COR-L47 (cell line): ENCODE measurements at regions not wholly inside any gene's neighbourhood (a gene's known extent, or its start where the extent isn't known, plus 50 kb on each side); places are given as distances from the start of the nearest gene placed in this dataset.

Source experiments
- DNase-seq: peaks from one replicate; lab custom pipeline; 2025; lab: John Stamatoyannopoulos, UW

DNA sequence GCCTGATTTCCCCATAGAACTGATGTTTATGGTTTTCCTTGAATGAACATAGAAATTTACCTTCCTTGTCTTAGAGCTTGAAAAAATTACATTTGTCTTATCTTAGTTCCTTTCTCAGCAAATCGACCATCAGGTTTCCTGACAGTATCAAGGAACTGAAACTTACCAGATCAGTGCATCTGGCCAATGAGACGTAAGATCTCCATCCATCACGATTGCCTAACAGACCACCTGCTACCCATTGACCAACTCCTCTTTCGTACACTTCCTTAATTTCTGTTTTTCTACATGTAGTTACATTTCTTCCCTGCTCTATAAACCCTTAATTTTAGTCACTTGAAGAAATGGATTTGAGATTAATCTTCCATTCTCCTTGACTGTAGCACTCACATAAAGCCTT is 57.4 kb upstream of the TMPRSS15 start:
- no peak for DNase-seq

DNA sequence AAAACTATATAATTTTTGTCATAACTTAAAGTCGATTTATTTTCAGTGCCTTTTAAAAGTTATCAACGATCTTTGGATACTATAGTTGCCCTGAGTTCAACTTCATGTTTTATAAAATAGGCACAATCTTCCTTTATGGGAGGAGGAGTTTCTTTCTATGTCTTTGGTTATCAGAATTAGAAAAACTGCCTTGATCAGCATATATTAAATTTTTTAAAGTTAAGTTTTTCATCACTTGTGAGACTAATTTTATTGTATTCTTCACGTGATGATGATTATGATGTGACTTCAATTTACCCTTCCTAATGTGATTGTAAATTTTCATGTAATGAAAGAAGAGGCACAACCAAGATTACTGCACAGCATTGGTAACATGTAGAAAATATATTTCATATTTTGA is 58.2 kb upstream of the TMPRSS15 start:
- DNase-seq, result no peak

DNA sequence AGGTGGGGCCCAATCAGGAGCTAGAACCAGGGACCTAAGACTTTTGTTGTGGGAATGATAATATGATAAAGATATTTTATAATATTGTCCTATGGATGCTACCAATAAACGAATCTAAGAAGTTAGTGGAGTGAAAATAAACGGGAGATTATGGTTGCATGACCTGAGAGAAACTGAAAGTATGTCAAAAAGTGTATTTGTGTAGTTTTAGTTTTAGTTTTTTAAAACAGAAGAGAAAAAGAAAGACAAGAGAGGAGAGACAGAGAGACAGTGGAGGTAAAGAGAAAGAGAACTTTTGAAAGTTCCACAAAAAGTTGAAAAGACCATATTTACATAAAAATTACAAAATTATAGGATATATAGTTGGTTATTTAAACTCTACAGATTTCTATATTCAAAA is 64.1 kb upstream of the TMPRSS15 start:
- DNase-seq, result no peak

DNA sequence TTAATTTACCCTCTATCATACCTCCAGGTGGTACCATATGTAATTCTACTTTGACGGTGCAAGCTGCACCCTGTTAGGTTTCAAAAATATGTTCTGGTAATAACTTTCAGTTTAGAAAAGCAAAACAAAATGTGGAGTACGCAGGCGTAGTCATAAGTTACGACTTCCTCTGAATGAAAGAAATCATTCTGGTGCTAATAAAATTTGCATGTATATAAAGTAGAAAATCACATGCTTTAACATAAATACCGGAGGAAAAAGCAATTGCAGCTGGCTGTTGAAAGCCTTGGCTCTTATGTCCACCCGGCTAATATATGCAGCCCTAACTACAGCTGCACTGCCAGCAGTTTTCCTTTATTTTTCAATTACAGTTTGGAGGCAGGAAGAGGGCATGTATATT is 65.2 kb upstream of the TMPRSS15 start:
- no peak for DNase-seq

DNA sequence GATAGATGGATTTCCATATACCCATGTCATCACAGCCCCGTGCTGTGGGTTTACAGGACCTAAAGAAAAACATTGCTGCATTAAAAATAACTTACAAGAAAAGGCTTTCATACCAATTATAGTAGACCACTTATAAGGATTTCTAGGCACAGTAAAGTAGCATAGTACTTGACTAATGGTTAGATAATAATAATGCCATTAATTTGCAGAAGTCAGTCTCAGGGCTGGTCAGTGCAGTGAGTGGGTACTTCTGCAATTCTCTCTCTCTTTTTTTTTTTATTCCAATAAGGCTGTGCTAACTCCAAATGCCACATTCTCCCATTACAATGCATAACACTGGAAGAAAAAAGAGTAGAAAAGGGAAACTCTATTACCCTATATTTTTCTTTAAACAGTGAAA is 73.1 kb upstream of the TMPRSS15 start:
- no peak for DNase-seq

DNA sequence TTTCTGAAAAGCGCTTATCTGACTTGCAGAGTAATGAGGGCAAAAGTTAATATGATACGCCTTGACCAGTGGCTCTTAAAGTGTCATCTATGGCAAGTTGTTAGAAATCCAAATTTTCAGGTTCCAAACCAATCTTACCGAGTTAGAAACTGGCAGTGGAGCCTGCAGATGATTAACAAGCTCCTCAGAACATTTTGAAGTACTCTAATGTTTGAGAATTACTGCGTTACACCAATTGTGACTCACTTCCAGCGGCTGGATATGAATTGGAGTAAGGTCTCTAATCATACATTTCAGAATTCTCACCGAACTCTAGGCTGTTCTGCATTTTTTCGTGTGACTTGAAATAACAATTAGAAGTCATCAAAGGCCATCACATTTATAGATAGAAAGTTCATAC is 73.5 kb upstream of the TMPRSS15 start:
- DNase-seq, result no peak

DNA sequence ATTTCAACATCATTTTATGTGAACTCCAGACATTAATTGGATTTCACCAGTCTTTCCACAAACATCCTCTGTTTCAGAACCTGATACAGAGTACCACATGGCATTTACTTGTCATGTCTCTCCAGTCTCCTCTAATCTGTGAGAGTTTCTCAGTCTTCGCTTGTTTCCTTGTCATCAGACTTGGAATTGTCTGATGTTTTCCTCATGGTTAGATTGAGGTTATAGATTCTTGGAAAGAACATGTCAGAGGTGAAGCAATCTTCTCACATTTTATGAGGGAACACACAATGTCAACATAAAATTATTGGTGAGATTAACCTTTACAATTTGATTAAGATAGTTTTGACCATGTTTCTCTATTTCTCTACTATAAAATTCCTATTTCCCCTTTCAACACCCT is 74.9 kb upstream of the TMPRSS15 start:
- DNase-seq, result no peak

DNA sequence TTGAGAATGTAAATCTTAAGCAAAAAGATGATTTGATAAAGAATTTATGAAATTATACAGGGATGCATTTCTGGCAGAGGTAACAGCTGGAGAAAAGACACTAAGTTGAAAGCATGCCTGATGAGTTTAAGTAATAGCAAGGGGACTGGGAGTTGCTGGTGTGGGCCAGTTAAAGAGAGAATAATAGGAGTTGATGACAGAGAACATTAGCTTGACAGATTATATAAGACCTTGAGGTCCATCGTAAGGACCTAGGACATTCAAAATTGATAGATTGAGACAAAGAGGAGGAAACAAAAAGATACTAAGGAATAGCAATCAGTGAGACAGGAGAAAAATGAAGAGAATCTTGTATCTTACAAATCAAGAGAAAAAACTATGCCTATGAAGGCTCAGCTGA is 84.7 kb upstream of the TMPRSS15 start:
- no peak for DNase-seq

DNA sequence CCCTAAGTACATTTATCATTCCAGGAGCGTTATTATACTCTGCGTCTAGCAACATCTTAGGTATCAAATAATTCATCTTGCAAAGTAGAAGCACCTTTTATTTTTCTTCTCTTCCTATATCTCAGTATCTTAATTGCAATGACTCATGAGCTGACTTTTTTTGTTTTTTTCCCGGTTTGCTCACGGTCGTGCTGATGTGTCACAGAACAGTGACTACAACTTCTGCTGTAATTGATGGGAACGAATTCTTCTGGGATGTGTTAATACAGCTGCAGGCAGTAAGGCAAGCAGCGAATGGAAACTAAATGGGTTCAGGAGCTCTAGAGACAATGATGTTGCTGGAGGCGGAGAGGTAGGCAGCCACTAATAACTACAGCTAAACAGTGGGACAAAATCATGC is 89.8 kb upstream of the TMPRSS15 start:
- DNase-seq, result no peak

DNA sequence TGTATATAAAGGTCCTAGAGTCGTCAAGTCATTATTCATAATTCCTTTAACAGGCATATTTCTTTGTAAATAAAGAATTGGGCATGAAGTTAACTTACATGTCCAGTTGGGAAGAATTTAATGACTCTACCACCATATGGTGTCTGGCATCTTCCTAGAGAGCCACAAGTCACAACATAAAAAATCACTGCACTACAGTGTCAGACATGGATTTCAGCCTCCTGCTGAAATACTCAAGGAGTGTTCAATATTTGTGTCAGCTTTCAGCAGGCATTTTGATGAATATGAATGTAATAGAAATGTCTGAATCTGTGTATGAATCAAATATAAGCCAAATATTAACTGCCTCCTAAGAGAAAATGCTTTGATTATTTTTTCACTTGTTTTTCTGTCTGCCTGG is 91.9 kb upstream of the TMPRSS15 start:
- no peak for DNase-seq

DNA sequence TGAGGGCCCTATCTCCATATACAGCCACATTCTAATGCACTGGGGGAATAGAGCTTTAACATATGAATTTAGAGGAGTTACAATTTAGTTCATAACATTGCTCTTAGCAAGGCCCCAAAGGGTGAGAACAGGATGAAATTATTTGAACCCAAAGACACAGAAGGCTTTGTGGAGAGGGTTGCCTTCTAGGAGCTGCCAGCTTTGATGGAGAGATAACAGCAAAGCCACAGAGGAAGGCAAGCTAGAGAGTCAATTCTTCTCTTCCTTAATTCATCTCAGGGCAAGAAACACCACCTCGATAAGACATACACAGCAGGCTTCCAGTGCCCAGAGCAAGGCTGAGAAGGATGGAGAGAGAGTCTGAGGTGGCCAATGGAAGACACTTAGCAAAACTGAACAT is 94.8 kb upstream of the TMPRSS15 start:
- no peak for DNase-seq

DNA sequence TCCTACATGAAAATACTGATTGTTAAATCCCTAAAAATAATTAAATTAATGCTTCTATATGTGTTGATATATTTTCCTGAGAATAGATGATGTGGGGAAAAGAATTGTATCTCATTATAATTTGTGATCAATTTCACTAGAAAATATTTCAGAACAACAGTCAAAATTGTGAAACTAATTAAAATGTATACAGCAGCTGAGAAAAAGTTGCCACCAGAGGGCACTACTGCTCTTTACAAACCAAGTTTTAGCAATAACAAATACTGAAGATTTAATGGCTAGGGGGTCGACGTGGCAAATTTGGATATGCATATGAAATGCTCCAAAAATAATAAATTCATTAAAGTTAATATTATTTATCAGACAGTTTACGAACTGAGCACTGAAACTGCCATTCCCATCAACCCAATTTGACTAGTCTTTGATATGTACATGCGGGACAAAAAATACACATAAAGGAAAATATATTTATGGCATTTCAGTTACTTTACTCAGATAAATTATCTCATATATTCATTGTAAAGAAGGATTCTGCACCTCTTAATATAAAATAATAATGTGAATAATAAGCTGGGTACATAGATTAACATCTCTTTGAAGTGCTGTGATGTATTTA is 96.3 kb upstream of the TMPRSS15 start:
- DNase-seq, result peak; percentile 62

DNA sequence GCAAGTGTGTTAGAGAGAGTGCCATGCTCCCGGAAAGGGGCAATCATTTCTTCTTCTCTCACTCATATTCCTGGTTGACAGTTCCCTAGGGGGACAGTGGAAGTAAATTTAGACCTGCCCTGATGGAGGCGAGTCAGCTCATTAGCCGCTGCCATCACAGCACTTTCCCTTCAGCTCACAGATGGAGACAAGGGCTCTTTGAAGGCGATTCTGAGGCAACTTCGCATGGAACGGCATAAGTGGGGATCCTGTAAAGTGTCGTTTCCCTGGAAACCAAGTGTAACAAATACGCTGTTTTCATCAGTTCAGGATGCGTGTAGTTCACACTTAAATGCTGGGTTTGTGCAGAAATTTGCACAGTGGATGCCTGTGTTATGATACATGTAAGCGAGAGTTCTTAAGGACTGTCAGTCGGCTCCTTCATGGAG is 114.5 kb upstream of the TMPRSS15 start:
- no peak for DNase-seq

DNA sequence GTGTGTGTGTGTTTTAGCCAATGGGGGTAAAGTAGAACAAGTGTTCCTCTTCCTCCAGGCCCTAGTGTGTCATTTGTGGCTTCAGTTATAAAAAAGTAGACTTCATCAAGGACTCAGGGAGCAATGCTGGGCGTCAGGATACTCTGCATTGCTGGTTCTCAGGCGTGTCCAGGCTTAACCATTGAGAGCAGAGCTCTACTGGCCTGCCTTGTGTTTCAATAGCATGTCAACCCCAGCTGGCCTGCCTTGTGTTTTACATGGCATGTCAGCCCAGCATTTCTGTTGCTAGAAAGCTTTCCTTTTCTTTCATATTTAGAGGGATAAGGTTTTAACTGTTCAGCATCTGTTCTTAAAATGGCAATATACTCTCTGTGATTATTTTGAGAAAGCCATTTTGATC is 117.6 kb upstream of the TMPRSS15 start:
- no peak for DNase-seq

DNA sequence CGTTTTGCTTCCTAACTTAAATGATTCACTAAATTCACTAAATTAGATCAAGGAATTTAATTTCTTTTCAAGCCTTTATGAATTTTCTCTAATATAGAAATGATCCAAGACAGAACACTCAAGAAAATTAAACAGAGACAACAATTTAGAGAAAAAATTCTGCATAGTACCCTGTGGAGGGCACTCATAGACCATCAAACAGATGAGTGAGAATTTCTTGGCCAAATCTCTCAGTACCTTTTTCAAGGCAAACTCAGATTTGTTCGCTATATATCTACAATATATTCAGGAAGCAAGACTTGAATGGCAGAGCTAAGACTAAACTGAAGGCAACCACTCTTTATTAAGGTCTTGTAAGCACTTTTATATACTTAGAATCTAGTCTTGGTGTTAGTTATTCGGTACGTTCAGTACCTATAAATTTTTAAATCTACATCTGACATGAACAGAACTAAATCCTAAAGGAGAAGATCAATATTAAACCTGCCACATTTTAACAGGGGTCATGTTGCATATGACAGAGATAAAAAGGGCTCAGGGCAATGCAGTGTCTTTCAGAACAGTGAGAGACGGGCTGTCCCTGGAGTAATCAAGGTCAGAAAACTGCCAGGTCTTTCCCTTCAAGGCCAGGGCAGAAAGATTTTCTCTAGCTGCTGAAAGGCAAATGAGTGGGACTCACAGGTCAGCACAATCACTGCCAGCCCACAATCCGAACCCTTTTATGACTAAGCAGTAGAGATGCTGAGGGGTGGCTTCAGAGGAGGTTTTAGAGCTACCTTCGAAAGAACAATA is 118.8 kb upstream of the TMPRSS15 start:
- DNase-seq, result peak; percentile 67

DNA sequence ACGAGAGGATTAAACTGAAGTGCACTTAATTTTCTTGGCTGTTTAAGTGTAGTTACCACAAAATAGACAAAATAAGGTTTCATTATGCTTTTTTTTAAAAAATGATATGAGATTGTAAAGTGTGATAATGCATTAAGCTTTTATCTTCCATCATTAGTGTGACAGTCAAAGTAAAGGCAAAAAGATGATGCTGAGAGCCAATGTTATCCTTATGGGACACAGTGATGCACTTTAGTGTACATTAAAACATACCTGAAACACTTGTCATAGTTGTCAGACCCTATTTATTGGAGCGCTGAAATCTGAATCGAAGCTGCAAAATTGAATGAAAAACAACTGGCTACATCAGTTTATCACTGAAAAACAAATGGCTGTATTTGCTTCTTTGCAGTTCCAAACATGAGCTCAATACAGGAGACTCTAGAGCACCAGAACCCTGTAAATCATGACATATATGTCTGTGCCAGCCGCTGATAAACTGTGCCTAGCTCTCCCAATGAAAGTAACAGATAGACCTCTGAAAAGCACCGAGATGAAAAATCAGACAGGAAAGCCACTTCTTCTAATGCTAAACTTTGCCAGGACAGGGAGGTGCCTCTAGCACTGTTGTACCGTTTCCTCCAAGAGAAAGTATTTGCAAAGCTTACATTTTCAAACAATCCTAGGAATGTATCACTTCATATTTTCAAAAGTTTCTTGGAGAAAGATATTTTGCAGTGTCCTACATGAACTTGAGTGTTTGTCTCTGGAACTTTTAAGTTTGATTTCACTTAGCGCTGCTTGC is 120.7 kb upstream of the TMPRSS15 start:
- DNase-seq, result no peak

DNA sequence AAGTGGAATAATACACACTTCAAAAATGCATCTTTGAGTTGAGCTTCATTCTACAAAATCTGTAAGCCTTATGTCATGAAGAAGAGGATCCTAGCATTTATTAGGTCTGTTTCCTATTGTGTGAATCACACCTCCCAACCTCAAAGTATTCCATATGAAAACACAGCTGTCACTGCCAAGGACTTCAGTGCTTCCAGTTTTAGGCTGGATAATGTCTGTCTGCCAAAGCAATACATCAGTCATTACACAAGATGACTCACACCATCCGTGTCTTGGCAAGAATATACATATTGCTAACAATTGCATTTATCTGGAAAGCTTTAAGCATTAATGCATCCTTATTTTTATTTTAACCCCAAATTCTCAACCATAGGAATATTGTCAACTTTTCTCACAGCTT is 125.7 kb upstream of the TMPRSS15 start:
- peak; percentile 70 for DNase-seq

DNA sequence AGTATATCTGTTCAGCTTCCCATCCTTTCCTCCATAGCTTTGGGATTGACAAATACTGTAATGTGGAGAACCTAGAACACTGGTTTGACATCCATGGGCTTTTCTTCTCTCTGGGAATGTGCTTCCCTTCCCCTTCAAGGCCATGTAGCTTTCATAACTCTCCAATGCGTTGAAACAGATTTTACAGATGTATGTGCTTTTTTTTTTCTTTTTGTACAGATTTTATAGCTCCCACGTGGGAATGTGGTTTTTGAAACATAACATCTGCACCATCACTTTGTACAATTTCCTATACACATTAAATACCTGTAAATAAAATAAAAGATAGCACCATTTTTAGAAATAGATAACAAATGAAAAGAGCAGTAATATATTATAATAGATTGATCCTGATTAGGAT is 138.5 kb upstream of the TMPRSS15 start:
- DNase-seq, result no peak

DNA sequence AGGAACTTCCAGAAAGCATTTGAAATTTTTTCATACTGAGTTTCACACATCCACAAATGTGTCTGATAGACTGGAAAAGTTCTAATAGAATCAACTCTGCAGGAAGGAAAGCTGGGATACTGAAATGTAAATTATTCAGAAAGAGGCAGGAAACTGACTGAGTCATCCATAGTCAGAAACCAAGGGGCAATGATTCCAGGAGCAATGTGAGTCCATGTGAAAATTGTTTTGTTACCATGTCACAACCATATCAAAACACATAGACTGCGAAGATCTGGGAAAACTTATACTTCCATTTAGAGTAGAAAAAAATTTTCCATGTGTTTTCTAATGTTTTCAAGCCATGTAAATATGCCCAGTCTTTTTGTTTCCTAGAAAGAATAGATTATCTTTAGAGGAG is 142.3 kb upstream of the TMPRSS15 start:
- DNase-seq, result no peak

DNA sequence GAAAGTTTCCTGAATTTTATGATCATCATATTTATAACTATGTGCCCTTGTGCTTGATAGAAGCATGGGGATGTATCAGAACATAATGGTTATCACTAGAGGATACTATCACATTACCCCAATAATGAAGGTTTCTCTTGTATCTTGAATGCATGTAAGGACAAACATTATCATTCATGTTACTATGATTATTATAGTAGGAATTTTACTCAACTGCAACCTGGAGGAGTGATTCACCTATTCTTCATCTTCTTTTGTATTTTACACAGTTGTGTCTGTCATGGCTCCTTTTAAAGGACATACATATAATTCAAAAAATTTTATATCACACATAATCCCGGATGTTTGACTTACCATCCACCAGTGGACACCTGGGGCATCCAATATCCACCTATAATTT is 143.8 kb upstream of the TMPRSS15 start:
- DNase-seq, result no peak

DNA sequence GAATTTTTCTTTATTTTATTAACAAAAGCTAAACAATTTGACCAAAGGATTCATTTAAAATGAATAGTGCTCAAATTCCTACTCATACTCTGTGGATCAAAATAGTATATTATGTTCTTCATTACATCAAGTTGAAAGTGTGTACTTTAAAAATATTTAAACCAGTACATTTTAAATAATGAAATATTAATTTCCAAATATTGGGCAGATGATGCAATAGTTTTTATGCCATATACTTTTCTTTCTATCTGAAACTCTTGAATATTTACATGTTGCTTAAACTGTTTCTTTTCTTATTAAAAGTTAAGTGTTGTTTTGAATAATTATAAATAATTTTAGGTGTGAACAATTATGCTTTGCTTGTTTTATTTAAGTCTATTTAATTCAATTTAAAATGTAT is 144.7 kb upstream of the TMPRSS15 start:
- DNase-seq, result no peak

DNA sequence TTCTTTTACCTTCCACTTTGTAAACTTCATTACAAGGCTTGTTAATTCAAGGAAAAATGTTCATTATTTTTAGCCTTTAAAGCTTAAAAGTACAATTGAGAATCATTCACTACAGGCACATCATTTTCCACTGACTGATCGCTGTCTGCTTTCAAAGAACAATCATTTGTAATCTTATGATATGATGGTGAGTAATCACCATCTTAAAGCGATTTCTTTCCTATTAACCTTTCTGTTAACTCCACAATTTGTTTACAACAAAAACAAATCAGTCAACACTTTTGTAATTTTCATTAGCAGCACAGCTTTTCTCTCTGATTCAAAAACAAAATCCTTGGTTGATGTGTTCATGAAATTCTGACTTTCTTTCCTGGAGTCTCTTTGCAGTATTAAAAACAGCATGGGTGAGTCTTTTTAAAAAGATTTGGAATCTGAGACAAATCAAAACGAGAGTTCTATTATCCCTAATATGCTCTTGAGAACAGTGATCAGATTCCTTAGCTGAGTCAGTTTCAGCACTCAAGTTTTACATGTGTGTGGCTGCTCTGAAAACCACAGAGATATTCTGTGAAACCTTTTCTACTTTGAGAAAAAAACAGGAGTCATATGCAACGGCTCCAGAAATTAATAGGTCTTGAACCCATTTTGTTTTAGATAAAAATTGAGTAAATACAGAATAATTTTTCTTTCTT is 145.8 kb upstream of the TMPRSS15 start:
- no peak for DNase-seq

DNA sequence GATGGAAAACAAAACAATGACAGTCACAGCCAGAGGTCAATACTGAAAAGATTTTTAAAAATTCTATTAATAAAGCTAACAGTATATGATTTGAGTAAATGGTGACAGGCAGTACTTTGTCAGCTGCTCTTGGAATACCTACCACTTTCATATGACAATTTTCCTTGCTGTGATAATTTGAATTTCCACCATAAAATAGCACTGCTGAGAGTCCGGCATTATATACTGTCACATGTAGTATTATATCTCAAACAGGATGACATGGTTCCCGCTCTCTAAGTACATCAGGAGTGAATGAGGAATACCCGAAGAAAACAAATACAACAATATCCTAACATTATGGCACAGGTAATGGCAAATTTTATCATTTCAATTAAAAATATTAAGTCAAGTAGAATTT is 146.8 kb upstream of the TMPRSS15 start:
- DNase-seq, result no peak
